Limb (tissue), 2 donors: ENCODE measurements at regions not wholly inside any gene's neighbourhood (a gene's known extent, or its start where the extent isn't known, plus 50 kb on each side); places are given as distances from the start of the nearest gene placed in this dataset.
"Not testable (repeated sequence)": the region's sequence is repeated elsewhere in the genome, so short reads cannot be mapped to it uniquely, and the experiment has no call there.

Source experiments
- DNase-seq, 2 donors: peaks; one replicate each; pipeline ENCODE4 v3.0.0-alpha.2; 2016; ENCODE audit errors: extremely low spot score in 2 of 2

DNA sequence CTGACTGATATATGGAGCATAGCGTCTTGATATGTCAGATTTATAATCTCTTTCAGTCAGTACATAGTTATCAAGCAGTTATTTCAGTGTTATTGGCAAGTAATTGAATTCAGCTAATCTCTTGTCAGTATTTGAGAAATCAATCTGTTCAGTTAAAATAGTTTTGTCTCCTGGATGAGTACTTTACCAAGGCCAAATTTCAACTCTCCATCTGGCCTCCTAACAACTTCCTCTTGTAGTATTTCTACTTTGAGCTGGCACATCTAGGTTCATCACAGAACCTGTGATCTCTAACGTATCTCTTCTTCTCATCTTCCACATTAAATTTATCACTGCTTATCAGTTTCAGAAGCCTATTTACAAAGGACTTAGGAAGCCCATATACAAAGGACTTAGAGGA is 690.5 kb downstream of the C12orf50 start:
- DNase-seq = no peak

- DNase-seq = no peak
These were observed 692.3 kb downstream of the C12orf50 start for GRCh38 chr12:87336814-87337336.

- DNase-seq = no peak
These were observed 696.0 kb downstream of the C12orf50 start for GRCh38 chr12:87332987-87333726.

DNA sequence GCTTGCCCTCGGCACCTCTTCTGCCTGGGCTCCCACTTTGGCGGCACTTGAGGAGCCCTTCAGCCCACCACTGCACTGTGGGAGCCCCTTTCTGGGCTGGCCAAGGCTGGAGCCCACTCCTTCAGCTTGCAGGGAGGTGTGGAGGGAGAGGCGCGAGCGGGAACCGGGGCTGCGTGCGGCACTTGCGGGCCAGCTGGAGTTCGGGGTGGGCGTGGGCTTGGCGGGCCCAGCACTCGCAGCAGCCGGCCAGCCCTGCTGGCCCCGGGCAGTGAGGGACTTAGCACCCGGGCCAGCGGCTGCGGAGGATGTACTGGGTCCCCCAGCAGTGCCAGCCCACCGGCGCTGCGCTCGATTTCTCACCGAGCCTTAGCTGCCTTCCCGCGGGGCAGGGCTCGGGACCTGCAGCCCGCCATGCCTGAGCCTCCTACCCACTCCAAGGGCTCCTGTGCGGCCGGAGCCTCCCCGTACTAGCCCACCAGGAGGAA is 699.1 kb downstream of the C12orf50 start:
- not testable (repeated sequence) for DNase-seq

DNA sequence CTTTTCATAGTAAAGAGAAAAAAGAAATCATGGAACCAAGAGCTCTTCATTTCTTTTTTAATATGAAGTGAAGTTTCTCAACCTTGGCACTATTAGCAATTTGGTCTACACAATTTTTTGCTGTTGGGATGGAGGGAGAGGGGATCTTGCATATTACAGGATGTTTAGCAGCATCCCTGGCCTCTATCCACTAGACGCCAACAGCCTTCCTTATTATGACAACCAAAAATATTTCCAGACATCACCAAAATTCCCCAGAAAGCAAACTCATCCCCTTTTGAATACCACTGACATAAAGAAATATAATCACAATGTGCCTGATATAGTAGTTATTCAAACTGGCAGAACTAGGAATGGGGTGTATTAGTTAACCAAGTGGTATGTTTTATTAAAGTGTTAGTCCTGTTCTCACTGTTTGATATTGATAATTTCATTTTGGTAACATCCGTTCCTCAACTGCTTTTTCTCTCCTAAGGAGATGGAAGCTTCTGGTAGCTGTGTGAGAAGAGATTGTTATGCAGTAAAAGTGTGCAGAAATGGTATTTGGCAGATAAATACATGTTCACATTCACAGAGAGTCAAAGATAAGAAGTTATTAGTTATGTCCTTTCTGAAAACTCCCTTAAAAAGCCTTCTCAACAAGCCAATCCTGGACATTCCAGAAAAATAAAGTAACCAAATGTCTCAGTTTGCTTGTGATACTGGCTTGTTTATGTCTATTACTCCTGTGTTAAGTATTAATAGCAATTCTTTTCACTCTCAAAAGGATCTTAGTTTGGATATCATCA is 699.9 kb downstream of the C12orf50 start:
- DNase-seq = no peak

DNA sequence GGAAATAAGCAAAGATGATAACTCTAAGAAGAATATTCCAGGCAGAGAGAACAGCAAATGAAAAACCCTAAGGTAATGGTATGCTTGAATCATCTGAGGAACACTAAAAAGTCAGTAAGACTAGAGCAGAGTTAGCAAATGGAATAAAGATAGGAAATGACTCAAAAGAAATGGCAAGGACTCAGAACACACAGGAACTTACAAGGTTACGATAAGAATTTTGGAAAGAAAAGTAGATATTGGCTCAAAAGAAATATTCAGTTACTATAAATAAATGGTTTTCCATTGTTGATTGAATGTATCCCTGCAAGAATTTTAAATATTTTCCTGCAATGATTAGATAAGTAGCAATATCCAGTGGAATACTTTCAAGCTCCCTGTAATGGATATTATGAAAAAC is 705.8 kb downstream of the C12orf50 start:
- DNase-seq = no peak

DNA sequence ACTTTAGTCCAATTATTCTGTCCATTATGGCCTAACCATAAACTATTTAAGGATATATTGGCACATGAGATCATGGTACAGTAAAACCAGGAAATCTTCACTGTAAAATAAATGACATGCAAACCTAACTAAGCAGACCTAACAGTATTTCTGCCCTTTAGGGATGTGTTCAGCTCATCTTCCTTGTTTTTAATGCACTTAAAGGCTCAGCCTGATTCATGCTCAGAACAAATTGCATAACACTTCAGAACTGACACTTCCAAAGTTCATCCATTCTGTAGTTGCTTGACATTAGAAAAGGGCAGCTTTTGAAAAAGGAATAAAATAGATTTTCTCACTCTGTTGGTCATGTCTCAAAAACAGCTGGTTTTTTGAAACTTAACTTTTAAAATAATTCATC is 708.5 kb downstream of the C12orf50 start:
- no peak for DNase-seq

GRCh38 chr12:87317302-87317701 is 711.9 kb downstream of the C12orf50 start:
- no peak for DNase-seq

DNA sequence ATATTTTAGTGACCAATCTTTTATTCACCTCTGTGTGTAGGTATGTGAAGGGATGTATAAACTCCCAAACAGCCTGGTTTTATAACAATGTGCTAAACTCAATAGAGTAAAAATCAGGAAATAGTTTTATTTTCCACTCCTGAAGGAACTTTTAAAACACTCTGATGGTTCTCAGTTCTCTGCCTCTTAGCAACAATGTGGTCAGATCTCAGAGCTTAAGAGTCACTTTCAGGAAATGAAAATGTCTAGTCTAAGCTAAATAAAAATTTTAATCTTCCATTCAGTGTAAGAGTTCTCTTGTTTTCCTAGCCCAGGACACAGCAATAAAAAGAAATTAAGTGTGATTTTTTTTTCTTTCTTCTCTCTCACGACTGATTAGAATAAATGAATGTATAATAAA is 718.0 kb downstream of the C12orf50 start:
- no peak for DNase-seq

DNA sequence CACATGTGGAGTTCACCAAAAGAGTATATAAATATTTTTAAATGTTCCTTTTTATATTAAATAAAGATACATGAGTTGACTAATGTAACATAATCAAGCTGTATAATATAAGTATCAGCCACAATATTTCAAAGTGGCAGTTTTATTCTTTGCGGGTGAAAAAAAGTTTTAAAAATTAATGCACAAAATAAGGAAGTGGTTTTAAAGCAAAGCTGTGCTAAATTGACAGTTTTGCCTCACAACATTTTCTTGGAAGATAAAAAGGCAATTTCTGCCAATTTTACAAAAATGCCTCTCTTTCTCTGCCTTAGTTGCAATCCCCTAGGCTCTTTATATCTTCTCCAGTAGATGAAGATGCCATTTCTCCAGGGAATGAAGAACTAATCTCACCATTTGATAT is 719.1 kb downstream of the C12orf50 start:
- no peak for DNase-seq

GRCh38 chr12:87305481-87305880 is 723.7 kb downstream of the C12orf50 start:
- DNase-seq = peak in 1 of 2 donors; percentile 18

DNA sequence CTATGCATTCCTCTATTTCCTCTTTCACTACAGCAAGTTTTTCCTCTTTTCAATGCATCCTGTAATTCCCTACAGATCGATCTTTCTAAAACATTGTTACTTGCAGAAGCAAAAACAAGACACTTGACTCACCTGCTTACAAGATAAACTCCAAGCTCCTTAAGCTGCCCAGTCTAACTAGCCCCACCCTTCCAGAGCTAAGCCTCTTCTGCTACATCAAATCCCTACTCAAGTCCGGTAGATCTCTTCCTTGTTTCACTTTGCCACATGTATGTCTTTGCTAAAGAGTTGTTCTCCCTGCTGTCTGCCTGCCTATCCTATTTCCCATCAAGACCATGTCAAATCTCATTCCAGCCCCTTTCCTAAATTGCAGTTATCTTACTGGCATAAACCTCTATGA is 724.8 kb downstream of the C12orf50 start:
- no peak for DNase-seq

DNA sequence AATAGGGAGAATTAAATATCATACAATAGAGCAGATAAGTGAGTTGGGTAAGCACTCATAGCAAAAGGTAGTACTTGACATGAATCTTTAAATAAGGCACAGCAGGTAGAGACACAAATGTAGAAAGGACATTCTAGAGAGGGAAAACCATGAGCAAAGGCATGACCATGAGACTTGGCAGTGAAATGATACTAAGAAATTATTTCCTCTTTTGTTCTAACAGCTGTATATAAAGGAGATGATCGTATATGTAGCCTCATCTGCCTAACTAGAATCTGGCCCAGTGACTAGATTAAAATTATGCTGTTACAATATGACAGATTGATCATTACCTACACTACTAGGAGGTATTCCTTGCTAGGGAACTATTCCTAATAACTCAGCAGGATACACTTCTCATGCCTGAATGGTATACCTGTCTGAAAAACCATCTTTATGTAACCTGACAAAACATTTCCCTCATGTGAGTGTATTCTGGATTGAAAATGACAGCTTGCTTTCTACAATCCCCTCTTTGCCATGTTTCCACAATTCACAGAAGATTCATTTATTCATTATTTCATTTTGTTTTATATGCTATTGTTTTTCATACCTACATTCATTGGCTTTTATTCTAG is 725.7 kb downstream of the C12orf50 start:
- DNase-seq = no peak

DNA sequence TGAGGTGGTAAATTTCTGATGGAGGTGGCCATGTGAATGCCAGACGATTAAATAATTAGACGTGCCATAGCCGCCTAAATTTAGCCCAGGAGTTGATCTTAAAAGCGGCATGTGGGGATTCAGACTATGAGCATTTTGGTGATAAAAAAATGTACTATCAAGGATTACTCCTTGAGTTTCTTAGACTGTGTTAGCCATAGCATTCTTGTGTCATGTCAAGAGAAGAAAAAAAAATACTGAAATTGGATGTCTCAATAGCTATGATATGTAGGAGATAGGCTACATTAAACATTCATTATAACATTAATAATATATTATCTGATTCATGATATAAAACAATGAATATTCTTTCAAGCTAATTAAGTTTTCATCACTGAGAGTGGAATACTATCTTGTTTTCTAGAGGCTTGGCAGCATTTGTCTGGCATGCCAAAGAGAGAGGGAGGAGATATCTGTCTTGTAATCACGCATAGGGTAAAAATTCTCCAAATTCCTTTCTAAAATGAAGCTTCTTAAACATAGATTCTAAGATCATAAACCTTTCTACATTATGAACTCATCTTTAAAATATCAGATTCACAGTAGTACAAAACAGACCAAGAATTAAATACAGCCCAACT is 727.0 kb downstream of the C12orf50 start:
- no peak for DNase-seq

GRCh38 chr12:87290505-87290904 is 738.7 kb downstream of the C12orf50 start:
- no peak for DNase-seq

DNA sequence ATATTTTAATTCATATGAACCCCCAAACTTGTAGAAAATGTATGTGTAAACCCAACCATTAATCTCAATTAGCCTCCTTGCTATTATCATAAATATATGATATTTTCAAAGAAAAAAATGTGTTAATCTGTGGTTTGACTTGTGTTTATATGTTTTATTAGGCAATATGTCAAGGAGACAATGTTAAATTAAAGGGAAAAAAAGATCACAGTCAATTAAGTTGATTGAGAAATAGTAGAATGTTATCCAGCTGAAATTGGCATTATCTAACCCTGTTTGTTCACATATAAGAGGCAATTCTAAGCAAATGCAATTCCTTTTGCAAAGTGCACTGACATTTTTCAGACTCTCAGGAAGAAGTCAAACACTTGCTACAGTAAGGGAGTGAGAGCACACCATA is 745.3 kb downstream of the C12orf50 start:
- DNase-seq = no peak

DNA sequence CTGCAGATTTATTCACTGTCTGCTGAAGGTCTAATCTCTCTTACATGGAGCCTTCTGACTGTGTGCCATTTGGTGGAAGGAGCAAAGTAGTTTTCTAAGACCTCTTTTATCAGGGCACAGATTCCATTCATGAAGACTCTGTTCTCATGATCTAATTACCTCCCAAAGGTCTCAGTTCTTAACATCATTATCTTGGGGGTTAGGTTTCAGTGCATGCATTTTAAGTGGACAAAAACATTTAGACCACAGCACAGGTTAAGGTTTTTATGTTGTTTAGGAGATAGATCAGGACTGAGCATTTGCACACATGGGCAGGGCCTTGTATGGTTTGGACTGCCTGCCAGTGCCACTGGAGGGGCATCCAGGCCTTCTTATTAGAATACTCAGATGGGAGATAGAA is 746.1 kb downstream of the C12orf50 start:
- no peak for DNase-seq

GRCh38 chr12:87280893-87281292 is 748.3 kb downstream of the C12orf50 start:
- DNase-seq = no peak

DNA sequence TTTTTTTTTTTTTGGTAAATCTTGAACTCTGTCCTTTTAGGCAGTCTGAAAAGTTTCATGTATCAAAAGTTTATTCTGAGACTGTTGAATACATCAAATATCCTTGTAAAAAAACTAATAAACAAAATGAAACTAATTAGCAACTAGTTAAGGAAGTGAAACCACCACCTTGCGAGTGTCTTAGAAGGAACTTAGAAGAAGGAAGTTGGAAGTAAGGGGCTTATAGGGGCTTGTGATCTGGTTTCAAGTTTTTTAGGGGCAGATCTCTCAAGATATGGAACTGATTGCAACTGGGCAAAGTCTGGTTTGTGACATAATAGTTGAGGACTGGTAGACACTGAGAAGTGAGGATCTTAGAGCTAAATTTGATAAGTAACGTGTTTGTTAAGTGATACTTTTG is 748.8 kb downstream of the C12orf50 start:
- DNase-seq = no peak

DNA sequence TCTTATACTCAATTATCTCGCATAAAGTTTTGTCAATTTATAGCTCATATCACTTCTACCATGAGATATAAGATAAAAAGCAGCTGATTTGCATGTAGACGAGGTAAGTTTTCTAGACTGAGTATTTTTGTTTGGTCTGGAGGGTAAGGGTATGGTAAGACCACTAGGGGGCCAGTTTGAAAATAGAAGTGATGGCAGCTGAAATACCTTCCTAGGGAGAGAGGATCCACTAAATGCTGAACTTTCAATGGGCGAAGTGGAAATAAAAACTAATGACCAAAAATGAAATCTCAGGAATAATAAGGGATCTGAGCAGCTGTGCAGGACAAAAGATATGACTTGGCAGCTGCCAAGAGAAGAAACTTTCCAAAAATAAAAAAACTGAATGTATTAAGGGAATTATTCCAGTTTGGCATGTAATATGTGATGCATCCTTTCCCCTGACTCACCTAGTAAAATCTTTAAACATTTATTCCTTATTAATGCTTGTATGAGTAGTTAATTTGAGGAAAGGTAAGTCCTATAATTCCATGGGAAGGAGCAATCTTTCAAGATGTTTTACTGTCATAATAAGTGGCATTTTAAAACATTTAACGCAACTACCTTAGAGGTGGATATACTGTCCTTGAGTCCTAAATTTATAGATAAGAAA is 754.5 kb downstream of the C12orf50 start:
- DNase-seq = peak in 1 of 2 donors; percentile 14

- DNase-seq = peak in 1 of 2 donors; percentile 48
These were observed 756.4 kb downstream of the C12orf50 start for GRCh38 chr12:87272851-87273250.
